ENCODE measurements at regions not wholly inside any gene's neighbourhood (a gene's known extent, or its start where the extent isn't known, plus 50 kb on each side); places are given as distances from the start of the nearest gene placed in this dataset.
"Not testable (repeated sequence)": the region's sequence is repeated elsewhere in the genome, so short reads cannot be mapped to it uniquely, and the experiment has no call there.

DNA sequence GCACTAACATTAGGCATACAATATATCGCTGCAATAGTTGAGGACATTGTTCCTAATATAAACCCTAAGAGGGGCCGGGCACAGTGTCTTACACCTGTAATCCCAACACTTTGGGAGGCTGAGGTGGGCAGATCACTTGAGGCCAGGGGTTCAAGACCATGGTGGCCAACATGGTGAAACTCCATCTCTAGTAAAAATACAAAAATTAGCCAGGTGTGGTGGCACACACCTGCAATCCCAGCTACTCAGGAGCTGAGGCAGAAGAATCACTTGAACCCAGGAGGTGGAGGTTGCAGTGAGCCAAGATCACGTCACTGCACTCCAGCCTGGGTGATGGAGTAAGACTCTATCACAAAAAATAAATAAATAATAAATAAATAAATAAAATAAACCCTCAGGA lies 310.9 kb downstream of the GOLGA6L6 start:
- H3K27ac ChIP-seq (ENCODE audit: low read depth, low read length); H3K4me3 ChIP-seq (ENCODE audit: extremely low read depth in 1 of 4, insufficient read depth in 2 of 4, low read depth in 3 of 4, low read length in 4 of 4); H3K18ac ChIP-seq (ENCODE audit: extremely low read depth, low read length); POLR2A ChIA-PET (ENCODE audit: partially characterized antibody); H4K91ac ChIP-seq (replicated peaks; ENCODE audit: insufficient read length, low read length); H2BK120ac ChIP-seq (replicated peaks; ENCODE audit: low read depth, low read length); FAIRE-seq; H2BK20ac ChIP-seq (ENCODE audit: low read length); H2BK5ac ChIP-seq (ENCODE audit: low read depth, low read length); H2AK5ac ChIP-seq (ENCODE audit: low read depth, low read length); H3K79me1 ChIP-seq (ENCODE audit: low read depth, low read length); H4K20me1 ChIP-seq (replicated peaks in 1 of 2; ENCODE audit: control insufficient read depth in 1 of 2, insufficient read depth in 2 of 2, low read length in 2 of 2); H3K4ac ChIP-seq (replicated peaks; ENCODE audit: insufficient read length, low read depth, low read length); H3K9ac ChIP-seq (replicated peaks in 1 of 4; ENCODE audit: extremely low read depth in 1 of 4, low read depth in 3 of 4, low read length in 3 of 4); H3K14ac ChIP-seq (ENCODE audit: insufficient read length); H4K5ac ChIP-seq (ENCODE audit: insufficient read length, low read depth, low read length); H3K23me2 ChIP-seq (ENCODE audit: low read depth, low read length); H2AFZ ChIP-seq (ENCODE audit: low read length); H3K27me3 ChIP-seq (replicated peaks in 1 of 4; ENCODE audit: control insufficient read depth in 3 of 4, extremely low read depth in 1 of 4, insufficient read depth in 3 of 4, low read length in 3 of 4); H3K4me2 ChIP-seq (ENCODE audit: insufficient read depth in 1 of 2, low read depth in 2 of 2, low read length in 2 of 2); H3K79me2 ChIP-seq (ENCODE audit: control insufficient read depth in 1 of 2, insufficient read depth in 2 of 2, low read length in 2 of 2); DNase-seq (ENCODE audit: low read depth in 1 of 2, low spot score in 2 of 2); CTCF ChIA-PET (ENCODE audit: partially characterized antibody); H3K36me3 ChIP-seq (ENCODE audit: control insufficient read depth in 2 of 4, insufficient read depth in 4 of 4, low read length in 3 of 4); H2BK15ac ChIP-seq (ENCODE audit: low read length); H3K4me1 ChIP-seq (replicated peaks in 1 of 4; ENCODE audit: control insufficient read depth in 3 of 4, insufficient read depth in 4 of 4, low read length in 3 of 4); H3K23ac ChIP-seq (ENCODE audit: insufficient read length); H3K56ac ChIP-seq (replicated peaks; ENCODE audit: insufficient read length, low read depth, low read length); H2BK12ac ChIP-seq (ENCODE audit: low read depth, low read length); H4K8ac ChIP-seq (ENCODE audit: extremely low read depth, insufficient read depth, low read length): not testable (repeated sequence)
- WGBS, 2 experiments (ENCODE audit: extremely low coverage in 1 of 2, insufficient coverage in 1 of 2, insufficient read length in 1 of 2, insufficient replicate concordance in 2 of 2, low coverage in 1 of 2, low lambda C conversion rate in 2 of 2, missing lambda C conversion rate in 1 of 2): 87% methylated on average over 3 of the region's 3 CpGs; no CpG with 5 or more reads in 1 of the 2 experiments
- H3K9me3 ChIP-seq (ENCODE audit: insufficient read depth in 2 of 2, low read depth in 1 of 2, low read length in 1 of 2): peaks cover 9 to 36% of the 10 kb centered on the region in 2 experiments; a peak in 3 of 4 replicates

DNA sequence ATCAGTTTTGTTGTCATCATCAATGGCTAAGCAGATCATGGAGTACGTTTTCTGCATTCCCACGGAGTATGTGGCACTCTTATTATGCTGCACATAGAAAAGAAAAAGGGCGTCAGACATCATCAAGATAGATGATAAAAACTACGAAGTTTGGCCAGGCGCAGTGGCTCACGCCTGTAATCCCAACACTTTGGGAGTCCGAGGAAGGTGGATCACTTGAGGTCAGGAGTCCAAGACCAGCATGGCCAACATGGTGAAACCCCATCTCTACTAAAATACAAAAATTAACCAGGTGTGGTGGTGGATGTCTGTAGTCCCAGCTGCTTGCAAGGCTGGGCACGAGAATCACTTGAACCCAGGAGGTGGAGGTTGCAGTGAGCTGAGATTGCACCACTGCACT lies 312.8 kb downstream of the GOLGA6L6 start:
- H3K27me3 ChIP-seq (replicated peaks in 1 of 4; ENCODE audit: control insufficient read depth in 3 of 4, extremely low read depth in 1 of 4, insufficient read depth in 3 of 4, low read length in 3 of 4); H2BK20ac ChIP-seq (ENCODE audit: low read length); H3K4me2 ChIP-seq (ENCODE audit: insufficient read depth in 1 of 2, low read depth in 2 of 2, low read length in 2 of 2); DNase-seq (ENCODE audit: low read depth in 1 of 2, low spot score in 2 of 2); H3K79me2 ChIP-seq (ENCODE audit: control insufficient read depth in 1 of 2, insufficient read depth in 2 of 2, low read length in 2 of 2); H2BK12ac ChIP-seq (ENCODE audit: low read depth, low read length); H3K79me1 ChIP-seq (ENCODE audit: low read depth, low read length); POLR2A ChIA-PET (ENCODE audit: partially characterized antibody); H3K14ac ChIP-seq (ENCODE audit: insufficient read length); H4K8ac ChIP-seq (ENCODE audit: extremely low read depth, insufficient read depth, low read length); H3K23ac ChIP-seq (ENCODE audit: insufficient read length); H3K4me3 ChIP-seq (ENCODE audit: extremely low read depth in 1 of 4, insufficient read depth in 2 of 4, low read depth in 3 of 4, low read length in 4 of 4); H3K36me3 ChIP-seq (ENCODE audit: control insufficient read depth in 2 of 4, insufficient read depth in 4 of 4, low read length in 3 of 4); H2BK5ac ChIP-seq (ENCODE audit: low read depth, low read length); H3K4me1 ChIP-seq (replicated peaks in 1 of 4; ENCODE audit: control insufficient read depth in 3 of 4, insufficient read depth in 4 of 4, low read length in 3 of 4); H4K20me1 ChIP-seq (replicated peaks in 1 of 2; ENCODE audit: control insufficient read depth in 1 of 2, insufficient read depth in 2 of 2, low read length in 2 of 2); H3K18ac ChIP-seq (ENCODE audit: extremely low read depth, low read length); CTCF ChIA-PET (ENCODE audit: partially characterized antibody); H2BK120ac ChIP-seq (replicated peaks; ENCODE audit: low read depth, low read length); H3K4ac ChIP-seq (replicated peaks; ENCODE audit: insufficient read length, low read depth, low read length); H4K5ac ChIP-seq (ENCODE audit: insufficient read length, low read depth, low read length); H3K56ac ChIP-seq (replicated peaks; ENCODE audit: insufficient read length, low read depth, low read length); H2BK15ac ChIP-seq (ENCODE audit: low read length); H3K9ac ChIP-seq (replicated peaks in 1 of 4; ENCODE audit: extremely low read depth in 1 of 4, low read depth in 3 of 4, low read length in 3 of 4); H3K27ac ChIP-seq (ENCODE audit: low read depth, low read length); H4K91ac ChIP-seq (replicated peaks; ENCODE audit: insufficient read length, low read length); H2AFZ ChIP-seq (ENCODE audit: low read length); FAIRE-seq; H2AK5ac ChIP-seq (ENCODE audit: low read depth, low read length); H3K23me2 ChIP-seq (ENCODE audit: low read depth, low read length): not testable (repeated sequence)
- WGBS, 2 experiments (ENCODE audit: extremely low coverage in 1 of 2, insufficient coverage in 1 of 2, insufficient read length in 1 of 2, insufficient replicate concordance in 2 of 2, low coverage in 1 of 2, low lambda C conversion rate in 2 of 2, missing lambda C conversion rate in 1 of 2): 80% methylated on average over 8 of the region's 8 CpGs; no CpG with 5 or more reads in 1 of the 2 experiments
- peaks cover 10 to 29% of the 10 kb centered on the region in 2 experiments; a peak in 3 of 4 replicates for H3K9me3 ChIP-seq (ENCODE audit: insufficient read depth in 2 of 2, low read depth in 1 of 2, low read length in 1 of 2)
